Stimulated activated CD4-positive, alpha-beta T cell treated with anti-CD3 and anti-CD28 coated beads, Interleukin-4, amount 100 ng/mL, for 1 hour (primary cell): ENCODE measurements at regions not wholly inside any gene's neighbourhood (a gene's known extent, or its start where the extent isn't known, plus 50 kb on each side); places are given as distances from the start of the nearest gene placed in this dataset.
"Not testable (repeated sequence)": the region's sequence is repeated elsewhere in the genome, so short reads cannot be mapped to it uniquely, and the experiment has no call there.

Experiments used
- DNase-seq: peaks from one replicate; pipeline ENCODE4 v3.0.0-alpha.2; 2020

DNA sequence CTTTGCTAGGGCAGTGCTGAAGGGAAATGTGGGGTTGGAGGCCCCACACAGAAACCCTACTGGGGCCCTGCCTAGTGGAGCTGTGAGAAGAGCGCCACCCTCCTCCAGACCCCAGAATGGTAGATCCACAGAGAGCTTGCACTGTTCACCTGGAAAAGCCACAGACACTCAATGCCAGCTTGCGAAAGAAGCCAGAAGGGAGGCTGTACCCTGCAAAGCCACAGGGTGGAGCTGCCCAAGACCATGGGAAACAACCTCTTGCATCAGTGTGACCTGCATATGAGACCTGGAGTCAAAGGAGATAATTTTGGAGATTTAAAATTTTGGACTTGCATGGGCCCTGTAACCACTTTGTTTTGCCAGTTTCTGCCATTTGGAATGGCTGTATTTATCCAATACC lies 615.4 kb upstream of the MIR17HG start:
- no peak for DNase-seq

- not testable (repeated sequence) for DNase-seq
Measured at GRCh38 chr13:90734497-90734896, 613.0 kb upstream of the MIR17HG start.

GRCh38 chr13:90738881-90739280 lies 608.6 kb upstream of the MIR17HG start:
- no peak for DNase-seq

- DNase-seq = no peak
Measured at GRCh38 chr13:90740099-90740498, 607.4 kb upstream of the MIR17HG start.

GRCh38 chr13:90742381-90742780 lies 605.1 kb upstream of the MIR17HG start:
- DNase-seq = no peak

DNA sequence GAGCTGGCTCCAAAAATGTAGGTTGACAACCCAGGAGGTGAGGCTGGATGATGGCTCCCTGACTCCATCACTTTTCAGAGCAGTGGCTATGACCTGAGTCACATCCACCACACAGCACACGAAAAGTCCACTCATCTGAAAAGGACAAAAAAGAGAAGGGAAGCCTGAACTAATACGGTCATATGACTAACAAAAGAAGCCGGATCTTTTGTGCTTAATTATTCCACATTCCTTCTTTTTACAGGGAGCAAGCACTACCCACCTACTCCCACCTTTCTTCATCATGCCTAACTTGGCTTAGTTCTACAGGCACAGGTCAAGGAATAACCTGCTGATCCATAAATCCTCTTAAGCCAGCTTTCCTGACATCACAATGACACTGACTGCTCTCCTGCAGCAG lies 601.3 kb upstream of the MIR17HG start:
- no peak for DNase-seq

GRCh38 chr13:90750021-90750420 lies 597.5 kb upstream of the MIR17HG start:
- no peak for DNase-seq

DNA sequence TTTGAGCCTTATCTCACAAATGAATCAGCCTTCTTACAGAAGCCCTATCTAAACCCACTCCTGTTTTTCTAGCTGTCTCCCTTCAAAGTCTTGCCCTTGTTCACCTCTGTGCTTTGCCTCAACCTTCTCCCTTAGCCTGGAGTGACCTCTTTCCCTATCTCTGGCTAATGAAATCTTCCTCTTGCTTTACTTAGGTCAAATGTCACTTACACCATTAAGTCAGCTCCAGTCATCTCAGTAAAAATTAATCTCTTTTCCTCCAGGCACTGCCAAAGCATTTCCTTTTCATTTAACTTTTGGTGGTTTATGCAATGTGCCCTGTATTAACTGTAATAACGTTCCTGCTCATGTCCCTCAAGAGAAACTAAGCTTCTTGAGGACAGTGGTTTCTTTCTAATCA lies 596.5 kb upstream of the MIR17HG start:
- DNase-seq = no peak

DNA sequence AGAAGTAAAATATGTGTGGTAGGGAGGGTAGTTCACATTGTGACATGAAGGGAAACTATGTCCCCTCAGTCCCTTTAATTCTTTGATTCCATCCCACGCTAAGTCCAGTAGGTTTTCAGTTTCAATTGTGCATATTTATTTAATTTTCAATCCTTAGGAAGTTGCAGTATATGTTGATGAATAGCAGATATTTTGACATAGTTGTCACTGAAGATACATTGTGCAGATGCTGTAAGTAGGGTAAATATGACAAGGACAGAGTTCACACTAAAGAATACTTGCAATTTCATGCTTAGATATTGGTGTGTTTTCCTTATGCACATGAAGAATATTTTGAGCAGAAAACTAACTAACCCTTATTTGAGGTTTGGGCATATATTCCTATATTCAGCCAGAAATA lies 595.4 kb upstream of the MIR17HG start:
- DNase-seq = no peak

GRCh38 chr13:90757127-90757680 lies 590.3 kb upstream of the MIR17HG start:
- no peak for DNase-seq

DNA sequence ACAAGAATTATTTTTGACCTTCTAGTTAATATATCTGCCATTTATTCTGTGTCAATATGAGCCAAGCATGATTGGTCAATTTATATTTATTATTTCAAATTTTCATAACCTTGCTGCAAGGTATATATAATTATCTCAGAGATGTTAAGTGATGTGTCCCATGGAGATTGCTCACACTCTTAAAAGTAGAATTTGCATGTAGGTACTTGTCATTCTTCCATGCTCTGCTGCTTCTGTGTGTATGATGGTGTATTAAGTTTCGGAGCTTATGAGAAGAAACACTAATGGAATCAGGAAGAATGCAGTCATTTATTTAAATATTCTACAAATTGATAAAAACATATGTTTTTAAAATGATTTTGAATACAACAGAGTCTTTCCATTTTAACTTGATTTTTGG lies 586.8 kb upstream of the MIR17HG start:
- DNase-seq = no peak

GRCh38 chr13:90763476-90764150 lies 583.9 kb upstream of the MIR17HG start:
- no peak for DNase-seq

DNA sequence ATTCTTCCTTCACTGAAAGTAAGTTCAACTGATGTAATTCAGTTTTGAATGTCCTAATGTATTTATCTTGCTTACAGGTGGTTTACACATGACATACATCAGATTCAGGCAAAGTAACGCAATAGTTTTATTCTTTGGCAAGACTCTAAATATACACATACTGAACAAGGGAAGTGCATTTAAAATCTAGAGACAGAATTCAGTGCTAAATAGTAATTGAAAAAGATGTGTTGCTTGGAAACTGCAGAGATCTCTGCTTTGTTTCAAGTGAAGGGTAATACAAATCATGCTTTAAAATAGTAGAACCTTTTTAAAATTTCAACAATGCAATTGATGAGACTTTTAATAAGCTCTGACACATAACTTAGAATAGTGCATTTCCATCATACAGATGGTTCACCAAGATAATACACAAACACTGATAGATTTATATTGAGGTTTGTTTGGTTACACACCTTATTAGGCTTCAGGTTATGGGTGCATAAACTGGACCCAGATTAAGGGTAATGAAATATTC lies 581.0 kb upstream of the MIR17HG start:
- DNase-seq = no peak

DNA sequence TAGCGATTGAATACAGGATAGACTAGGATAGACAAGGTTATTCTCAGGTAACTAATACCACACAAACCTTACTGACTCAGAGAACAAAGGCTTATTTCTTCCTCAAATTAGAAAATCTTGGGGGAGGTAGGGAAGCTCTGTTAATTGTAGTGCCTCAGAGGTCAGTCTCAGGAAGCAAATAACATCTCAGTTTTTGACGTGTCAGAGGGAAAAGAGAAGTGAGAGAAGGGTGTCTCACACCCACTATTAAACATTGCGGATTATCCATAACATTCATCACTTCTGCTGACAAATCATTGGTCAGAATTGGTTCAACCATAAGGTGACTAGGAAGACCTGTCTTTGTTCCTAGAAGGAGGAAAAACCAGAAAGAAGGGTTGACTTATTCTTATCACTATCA lies 579.4 kb upstream of the MIR17HG start:
- no peak for DNase-seq

DNA sequence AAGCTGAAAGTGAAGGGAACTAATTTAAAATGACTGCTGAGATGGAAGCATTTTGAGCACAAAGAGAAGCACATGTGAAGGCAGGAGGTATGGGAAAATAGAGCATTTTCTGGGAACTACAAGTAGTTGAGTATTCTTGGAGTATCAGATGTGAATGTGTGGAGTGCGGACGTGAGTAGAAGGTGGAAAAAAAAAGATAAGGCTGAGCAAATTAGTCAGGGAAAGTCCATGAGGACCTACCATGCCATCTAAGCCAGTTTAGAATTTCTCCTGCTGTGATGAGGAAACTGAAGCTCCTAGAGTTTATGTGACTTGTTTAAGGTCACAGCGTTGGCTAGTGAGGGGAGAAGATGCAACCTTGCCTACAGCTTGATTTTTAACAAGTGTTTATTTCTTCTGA lies 578.1 kb upstream of the MIR17HG start:
- no peak for DNase-seq

GRCh38 chr13:90770334-90770733 lies 577.2 kb upstream of the MIR17HG start:
- DNase-seq = no peak

- no peak for DNase-seq
Measured at GRCh38 chr13:90773681-90774080, 573.8 kb upstream of the MIR17HG start.

DNA sequence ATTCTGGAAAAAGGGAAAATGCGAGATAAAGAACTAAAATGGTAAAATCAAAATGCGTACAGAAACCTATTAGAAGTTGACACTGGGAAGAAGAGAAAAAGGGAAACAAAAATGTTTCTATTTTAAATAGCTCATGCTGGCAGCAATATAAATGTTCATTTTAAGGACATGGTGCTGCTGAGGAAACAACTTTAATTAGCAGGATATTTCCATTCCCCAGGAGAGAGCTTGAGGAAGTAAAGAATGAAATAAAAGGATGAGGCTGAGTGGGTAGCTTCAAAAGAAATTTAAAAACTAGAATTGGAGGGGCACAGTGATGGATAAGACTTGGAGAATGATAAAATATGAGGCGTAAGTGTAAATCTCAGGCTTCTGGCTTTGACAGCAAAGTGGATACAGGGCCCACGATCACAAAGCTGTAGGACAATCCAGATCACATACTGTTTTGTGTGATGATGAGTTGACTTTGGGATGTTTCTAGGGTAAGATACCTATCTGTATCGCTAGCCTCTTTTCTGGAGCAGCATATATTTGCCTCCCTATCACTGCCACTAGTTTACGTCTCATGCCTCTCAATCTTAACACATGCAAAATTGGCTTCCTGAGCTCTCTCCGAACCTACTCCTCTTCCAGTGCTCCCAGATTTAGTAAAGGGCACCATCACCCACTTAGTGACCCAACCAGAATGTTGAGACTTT lies 571.3 kb upstream of the MIR17HG start:
- DNase-seq = no peak

DNA sequence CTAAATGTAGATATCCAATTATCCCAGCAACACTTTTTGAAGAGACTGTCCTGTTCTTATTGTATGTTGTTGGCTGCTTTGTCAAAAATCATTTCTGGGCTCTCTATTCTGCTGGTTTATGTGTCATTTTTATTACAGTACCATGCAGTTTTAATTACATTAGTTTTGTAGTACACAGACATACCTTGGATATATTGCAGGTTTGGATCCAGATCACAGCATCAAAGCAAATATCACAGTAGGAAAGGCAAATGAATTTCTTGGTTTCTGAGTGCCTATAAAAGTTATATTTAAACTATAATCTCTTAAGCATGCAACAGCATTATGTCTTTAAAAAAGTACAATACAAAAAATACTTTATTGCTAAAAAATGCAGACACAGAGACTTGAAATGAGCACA lies 564.2 kb upstream of the MIR17HG start:
- no peak for DNase-seq

DNA sequence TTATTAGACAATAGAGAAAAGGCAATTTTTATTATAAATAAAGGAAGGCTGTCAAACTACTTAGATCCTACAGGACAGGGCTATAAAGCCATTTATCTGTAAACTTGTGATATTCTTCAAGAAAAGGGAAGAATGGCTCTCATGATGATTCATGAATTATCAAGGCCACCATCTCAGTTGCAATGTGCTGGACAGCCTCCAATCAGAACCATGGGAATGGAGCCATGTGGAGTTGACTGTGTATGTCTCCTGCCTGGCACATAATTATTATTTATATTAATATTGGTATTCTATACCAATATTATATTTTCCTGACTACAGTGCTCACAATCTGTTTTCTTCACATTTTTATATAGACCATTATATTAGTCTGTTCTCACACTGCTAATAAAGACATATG lies 560.5 kb upstream of the MIR17HG start:
- DNase-seq = no peak

DNA sequence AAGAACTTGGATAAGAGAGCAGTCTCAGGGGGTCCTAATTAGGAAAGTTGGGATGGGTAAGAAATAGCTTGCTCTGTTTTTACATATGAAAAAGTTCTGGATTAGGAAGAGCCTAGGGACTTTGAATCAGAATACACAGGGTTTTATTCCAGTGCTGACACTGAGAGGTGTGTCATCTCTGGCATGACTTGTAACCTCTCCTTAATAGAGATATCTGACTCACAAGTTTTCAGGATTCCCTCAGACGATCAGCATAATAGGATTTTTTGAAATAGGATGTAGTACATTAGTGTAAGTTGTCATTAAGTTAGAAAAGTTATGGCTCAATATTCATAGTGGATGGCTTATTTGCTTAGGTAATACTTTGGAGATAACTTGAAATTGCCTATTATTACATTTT lies 555.2 kb upstream of the MIR17HG start:
- DNase-seq = no peak

GRCh38 chr13:90793261-90793820 lies 554.1 kb upstream of the MIR17HG start:
- DNase-seq = no peak

DNA sequence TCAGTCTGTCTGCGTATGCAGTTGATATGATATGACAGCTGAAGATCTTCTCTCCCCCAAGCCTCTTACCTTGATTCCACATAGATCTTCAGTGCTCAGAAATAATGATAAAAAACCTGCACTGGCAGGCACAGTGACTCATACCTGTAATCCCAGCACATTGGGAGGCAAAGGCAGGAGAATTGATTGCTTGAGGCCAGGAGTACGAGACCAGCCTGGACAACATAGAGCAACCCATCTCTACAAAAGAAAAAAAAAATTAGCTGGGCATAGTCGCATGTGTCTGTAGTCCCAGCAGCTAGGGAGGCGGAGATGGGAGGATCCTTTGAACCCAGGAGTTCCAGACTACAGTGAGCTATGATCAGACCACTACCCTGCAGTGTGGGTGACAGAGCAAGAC lies 551.0 kb upstream of the MIR17HG start:
- DNase-seq = no peak

- no peak for DNase-seq
Measured at GRCh38 chr13:90797335-90797734, 550.2 kb upstream of the MIR17HG start.
